GM21619 (cell line): ENCODE measurements at regions not wholly inside any gene's neighbourhood (a gene's known extent, or its start where the extent isn't known, plus 50 kb on each side); places are given as distances from the start of the nearest gene placed in this dataset.

Source experiments
- ATAC-seq: cut with Tn5 transposase; IDR thresholded peaks from one replicate; pipeline ENCODE4 v1.9.1; 2021; ENCODE audit not compliant: unreplicated experiment

DNA sequence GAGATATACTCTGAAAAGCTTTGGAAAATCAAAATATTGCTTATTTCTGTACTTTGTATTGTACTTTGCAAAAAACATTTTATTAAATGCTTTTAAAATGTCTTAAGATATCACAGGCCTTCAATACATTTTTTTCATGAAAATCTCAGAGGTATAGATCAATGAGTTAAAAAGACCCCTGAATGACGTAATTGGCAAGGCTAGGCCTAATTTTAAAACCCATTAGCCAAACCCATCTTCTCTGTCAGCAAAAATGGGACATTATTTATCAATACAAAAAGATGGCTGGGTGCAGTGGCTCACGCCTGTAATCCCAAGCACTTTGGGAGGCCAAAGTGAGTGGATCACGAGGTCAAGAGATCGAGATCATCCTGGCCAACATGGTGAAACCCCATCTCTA is 84.8 kb upstream of the PAK5 start:
- no peak for ATAC-seq

DNA sequence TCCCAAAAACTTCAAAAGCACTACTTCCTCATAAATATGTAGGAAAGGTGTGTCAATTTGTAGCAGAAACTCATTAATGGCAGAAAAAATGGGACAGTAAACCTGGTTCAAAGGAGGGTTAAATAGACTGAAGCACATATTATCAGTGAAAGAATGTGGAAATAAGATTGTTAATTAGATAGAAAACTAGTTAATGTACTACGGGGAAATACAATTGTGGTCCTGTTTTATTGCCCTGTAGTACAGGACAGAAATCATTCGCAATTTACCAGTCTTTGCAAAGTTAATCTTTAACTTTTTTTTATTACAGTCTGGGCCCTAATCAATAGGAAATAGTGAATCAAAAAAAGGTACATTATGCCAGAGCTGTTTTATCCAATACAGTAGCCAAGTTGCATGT is 82.0 kb upstream of the PAK5 start:
- ATAC-seq = no peak

DNA sequence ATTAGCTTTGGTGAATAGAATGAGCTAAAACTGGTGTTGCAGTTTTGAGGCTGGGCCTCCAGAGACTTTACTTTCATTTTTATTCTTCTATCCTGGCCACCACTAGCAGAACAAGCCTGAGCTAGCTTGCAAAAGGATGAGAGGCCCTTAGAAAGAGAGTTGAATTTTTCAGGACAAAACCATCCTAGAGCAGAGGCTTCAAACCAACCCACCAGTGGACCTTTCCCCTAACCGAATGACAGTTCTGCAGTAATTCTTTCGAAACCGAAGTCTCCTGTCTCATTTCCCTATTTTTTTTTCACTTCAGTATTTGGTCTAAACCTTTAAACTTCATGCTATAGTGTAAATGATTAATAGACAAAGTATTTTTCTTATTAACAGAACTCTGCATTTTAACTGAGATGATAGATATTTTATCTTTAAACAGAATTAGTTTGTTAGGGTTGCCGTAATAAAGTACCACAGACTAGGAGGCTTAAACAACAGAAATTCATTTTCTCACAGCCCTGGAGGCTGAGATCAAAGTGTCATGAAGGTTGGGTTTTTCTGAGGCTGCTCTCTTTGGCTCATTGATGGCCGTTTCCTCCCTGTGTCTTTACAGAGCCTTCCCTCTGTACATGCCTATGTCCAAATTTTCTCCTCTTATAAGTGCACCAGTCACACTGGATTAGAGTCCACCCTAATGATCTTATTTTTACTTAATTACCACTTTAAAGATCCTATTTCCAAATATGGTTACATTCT is 80.6 kb upstream of the PAK5 start:
- peak; percentile 92 for ATAC-seq

DNA sequence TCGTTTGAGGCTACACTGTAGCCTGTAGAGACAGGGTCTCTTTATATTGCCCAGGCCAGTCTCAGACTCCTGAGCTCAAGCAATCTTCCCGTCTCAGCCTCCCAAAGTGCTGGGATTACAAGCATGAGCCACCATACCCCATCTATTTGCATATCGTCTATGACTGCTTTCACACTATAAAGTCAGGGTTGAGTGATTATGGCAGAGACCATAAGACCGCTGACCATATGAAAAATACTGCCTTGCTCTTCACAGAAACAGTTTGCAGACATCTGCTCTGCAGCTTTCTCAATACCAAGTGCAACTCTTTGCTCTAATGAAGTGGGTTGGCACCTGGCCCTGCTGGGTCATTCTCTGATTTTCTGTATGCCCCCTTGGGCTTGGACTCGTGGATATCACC is 79.5 kb upstream of the PAK5 start:
- no peak for ATAC-seq

DNA sequence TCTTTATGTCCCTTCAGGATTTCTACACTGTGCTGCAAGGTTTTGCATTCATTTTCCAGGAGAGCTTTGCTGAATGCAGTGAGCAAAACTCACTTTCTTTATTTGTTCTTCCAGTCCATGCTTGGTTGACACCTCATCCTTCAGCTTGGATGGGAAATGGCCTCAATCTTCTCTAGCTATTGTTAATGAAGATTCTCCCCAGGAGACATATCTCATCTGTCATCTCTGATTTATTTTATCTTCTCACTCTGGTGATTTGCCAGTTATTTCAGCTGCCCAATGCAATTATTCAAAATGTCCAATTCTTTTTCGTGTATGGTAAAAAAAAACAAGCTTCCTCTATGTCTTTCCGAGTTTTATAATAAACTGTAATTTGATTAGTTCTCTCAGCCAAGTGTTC is 77.9 kb upstream of the PAK5 start:
- ATAC-seq = no peak

DNA sequence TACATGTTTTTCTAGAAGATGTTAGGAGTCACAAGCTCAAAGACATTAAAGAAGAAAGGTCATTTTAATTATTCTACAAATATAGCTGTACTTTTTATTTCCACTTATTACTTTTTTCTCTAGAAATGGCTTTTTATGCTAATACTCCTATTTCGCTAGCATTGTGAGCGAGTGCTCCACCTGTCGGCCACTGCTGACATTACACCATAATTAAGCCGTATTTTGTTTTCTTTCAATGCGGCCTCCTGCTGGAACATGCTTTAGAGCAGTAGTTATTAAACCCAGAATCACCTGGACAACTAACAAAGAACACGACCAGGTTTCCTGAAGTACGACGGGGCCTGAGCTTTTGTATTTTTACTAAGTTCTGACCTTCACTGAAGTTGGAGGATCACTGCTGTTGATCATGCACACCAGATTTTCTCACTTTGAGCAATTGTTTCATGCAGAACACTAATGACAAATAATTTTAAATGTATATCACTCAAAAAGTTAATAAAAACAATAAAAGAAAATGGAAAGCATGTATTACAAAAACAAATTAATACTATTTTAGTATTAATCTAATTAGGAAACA is 74.1 kb upstream of the PAK5 start:
- peak; percentile 70 for ATAC-seq

DNA sequence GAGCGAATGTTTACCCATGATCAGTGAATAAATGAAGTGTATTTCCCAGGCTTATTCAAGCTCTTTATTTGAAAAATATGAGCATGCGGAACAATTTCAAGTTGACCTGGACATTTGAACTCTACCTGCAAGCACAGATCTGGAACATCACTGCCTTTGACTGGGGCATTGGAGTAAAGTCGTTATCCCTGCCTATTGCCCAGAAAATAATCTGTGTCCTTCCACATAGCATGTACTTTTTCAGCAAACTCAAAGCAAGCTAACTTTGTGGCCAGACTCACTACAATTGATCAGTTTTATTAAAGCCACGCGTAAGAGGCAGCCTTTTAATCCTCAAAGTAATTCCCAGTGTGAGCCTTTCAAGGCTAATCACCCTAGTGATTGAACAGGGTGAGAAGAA is 73.4 kb upstream of the PAK5 start:
- ATAC-seq = no peak

DNA sequence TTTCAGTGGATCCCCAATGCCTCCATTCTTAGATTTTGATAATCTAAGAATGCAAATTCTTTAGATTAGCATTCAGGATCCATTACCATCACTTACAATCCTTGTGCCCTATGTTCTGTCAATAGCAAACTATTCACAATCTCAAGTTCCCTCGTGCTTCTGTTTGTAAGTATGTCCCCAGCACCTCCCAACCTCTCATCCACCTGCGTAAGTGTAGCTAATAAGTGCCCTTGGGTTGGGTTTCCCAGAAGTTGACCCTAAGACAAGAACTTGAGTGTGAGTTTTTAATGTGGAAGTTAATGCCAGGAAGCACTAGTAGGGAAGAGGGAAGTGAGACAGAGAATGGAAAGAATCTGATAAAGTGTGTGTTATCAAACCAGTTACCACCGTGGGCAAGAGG is 72.6 kb upstream of the PAK5 start:
- ATAC-seq = no peak

DNA sequence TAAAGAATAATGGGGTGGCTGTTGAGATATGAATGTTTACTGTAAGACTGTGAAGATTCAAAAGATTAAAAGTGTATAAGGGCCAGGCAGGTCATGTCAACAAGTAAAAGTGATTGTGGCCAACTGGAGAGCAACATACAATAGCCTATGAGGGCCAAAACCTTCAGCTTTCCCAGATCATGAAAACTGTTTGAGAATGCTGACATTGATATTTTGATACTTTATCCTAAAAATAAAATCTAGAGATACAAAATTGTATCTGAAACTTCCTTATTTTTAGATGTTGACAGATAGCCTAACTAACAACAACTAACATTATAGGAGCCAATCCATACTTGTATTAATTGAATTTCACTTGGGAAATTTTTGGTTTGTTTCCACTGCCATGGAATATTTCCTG is 70.3 kb upstream of the PAK5 start:
- no peak for ATAC-seq

DNA sequence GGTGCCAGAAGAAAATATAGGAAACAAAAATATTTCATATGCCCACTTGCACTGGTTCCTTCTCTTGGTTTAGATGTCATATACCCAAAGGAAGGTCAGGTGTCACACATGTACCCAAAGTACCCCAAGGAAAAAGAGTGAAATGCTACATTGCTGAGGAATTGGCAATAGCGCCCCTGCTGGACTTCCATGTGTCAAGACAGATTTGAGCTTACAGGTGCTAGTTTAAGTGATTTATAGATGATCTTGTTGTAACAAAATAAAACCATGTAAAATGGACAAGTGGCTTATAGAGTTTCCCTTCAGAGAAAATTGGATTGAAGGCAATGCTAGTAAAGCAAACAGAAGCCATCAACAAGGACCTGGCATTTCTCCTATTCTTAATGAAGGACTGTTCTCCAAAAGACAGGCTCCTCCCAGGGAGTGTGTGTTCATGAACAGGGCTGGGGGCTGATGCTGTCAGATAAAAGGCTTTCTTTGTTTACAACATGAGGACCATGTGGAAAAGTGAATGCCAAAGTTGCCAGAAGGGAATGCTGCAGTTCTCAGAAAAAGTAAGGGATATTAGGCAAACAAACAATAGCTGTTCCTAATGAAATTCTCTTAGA is 64.3 kb upstream of the PAK5 start:
- no peak for ATAC-seq

DNA sequence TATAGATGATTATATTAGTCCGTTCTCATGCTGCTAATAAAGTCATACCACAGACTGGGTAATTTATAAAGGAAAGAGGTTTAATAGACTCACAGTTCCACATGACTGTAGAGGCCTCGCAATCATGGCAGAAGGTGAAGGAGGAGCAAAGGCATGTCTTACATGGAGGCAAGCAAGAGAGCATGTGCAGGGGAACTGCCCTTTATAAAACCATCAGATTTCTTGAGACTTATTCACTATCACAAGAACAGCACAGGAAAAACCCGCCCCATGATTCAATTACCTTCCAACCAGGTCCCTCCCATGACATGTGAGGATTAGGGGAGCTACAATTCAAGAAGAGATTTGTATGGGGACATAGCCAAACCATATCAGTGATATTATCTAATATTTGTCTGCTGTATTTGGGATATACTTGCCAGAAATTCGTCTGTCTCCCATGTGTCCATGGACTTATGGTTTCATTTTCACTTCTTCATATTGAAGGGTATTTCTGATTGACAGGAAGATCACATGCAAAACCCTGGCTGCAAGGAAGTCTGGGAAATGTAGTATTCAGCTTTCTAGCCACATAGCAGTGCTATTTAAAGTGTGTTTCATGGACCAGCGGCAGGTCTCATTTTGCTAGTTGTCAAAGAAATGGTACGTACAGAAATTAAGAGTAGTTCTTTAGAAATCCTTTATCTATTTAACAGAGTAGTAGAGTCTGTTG is 50.5 kb upstream of the PAK5 start:
- no peak for ATAC-seq
